SHP77 (cell line): ENCODE measurements at regions not wholly inside any gene's neighbourhood (a gene's known extent, or its start where the extent isn't known, plus 50 kb on each side); places are given as distances from the start of the nearest gene placed in this dataset.
"Not testable (repeated sequence)": the region's sequence is repeated elsewhere in the genome, so short reads cannot be mapped to it uniquely, and the experiment has no call there.

Experiments
- DNase-seq, 2 experiments: peaks; one replicate each; lab custom pipeline; 2025; lab: John Stamatoyannopoulos, UW

DNA sequence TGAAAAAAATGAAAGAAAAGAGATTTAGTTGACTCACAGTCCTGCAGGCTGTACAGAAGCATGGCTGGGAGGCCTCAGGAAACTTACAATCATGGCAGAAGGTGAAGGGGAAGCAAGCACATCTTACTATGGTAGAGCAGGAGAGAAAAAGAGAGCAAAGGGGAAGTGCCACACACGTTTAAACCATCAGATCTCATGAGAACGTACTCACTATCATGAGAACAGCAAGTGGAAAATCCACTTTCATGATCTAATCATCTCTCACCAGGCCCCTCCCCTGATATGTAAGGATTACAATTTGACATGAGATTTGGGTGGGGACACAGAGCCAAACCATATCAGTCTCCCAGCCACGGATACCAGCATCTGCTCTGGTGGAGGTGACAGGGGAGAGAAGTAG, 50.8 kb upstream of the CPOX start:
- no peak for DNase-seq

DNA sequence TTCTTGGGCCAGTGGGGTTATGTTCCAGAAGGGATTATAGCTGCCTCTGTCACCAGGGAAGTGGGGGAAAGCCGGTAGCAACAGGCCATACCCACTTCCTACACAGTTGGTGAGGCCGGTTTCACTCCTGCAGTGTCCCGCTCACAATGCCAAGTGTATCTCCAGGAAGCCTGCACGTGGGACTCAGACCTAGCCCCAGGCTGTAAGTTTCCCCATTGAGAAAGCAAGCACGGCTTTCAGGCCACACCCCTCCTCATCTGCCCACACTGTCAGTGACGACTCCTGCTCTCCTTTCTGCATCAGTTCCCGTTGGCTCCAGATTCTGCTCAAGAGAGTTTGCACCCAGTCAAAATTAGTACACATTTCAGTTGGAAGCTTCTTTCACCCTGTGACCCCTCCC, 51.6 kb upstream of the CPOX start:
- DNase-seq: no peak

DNA sequence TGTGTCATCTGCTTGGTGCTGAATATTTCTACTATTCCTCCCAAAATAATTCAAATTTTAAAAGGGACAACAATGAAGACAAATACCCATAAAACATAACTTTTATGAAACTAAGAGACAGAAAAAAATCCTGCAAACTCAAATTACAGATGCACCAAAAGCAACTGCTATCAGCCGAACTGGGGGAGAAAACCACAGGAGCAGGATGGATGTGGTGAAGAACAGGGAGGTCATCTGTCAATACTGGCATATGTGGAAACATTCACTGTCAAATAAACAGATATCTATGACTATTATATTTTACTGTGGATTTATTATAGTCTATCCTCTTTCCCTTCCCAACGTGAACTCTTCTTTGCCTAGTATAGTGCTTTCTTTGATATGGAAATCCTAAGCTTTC, 53.3 kb upstream of the CPOX start:
- DNase-seq: no peak

DNA sequence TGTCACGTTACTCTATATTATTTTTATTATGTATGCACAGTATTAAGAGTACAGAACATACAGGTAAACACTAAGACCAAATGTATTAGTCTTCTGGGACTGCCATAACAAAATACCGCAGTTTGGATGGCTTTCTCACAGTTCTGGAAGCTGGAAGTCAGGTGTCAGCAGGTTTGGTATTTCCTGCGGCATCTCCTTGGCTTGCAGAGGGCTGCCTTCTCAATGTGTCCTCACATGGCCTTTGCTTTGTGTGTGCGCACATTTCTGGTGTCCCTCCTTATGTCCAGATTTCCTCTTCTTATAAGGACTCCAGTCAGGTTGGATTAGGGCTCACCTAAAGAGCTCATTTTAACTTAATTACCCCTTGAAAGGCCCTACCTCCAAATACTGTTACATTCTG, 53.8 kb upstream of the CPOX start:
- no peak for DNase-seq

DNA sequence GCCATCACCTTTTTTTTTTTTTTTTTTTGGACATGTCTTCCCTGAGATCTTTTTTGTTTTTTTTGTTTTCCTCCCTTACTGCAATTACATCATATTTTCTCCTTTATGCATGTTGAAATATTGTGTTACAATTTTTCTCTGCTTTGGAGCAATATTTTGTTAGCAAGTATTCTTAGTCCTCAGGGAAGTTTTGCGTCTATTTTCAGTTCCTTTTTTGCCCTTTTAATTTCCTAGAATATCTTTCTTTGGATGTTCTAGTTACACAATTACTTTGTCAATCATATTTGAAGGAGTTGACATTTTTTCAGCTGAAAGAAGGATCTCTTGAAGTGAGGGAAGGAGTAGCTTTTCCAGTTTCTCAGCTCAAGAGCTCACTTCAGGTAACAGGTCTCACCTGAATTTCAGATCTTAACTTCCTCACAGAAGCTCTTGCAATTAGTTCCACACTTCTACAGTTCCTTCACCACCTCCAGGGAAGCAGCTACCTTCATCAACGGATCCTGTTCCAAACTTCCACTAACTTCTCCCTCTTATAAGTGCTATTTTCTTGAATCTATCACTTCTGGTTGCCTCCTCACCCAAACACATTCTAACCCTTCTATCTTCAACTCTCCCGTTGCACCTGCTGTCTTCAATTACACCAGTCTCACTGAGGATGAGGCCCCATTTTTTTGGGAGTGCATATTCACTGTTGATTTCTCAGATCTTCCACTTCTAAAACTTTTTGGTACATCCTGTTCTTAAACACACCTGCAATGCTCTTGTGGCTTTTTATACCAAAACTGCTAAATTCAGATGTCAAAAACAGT, 57.8 kb upstream of the CPOX start:
- DNase-seq: no peak

DNA sequence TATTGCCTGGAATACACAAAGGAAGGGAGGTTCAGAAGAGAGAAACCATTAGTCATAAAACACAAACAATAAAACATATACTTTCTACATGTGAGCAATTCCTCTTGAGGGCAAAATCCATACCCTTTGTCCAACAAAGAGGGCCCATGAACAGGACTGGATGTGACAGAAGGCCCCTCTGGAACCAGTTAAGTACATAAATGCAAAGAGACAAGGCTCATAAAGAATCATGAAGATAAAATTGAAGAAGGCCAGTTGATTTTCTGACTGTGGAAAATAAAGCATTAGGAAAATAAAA, 58.3 kb upstream of the CPOX start:
- no peak for DNase-seq

DNA sequence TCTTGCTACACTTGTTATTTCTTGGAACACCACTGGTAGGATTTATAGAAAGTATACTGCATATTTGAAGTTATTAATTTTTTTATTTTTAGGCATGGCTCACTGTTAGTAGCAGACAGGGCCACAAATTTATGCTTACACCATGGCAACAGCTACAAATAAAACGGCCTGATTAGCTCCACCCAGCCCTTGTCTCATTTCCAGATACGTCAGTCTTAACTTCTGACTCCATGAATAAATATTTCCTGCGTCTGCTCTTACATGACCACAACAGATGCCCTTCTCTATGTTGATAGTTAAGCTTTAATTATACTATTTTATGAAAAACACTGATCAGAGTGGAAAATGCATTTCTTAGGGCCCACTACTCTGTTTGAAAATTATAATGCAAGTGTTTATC, 62.3 kb upstream of the CPOX start:
- DNase-seq: no peak

DNA sequence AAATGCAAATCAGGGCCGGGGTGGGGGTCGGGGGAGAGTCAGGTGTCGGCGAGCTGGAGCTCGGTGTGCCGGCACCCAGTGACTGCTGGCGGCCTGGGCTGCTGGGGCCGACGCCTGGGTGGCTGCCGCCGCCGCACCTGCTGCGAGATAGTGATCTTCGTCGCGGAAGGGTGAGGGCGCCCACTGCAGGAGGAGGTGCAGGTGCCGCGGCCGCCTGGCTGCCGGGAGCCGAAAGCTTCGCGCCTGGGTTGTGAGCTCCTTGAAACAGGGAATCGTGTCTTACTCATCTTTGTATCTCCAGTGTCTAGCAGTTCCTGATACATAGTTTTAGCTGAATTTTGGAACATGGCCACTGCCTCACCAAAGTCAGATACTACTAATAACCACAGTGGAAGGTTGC, 64.0 kb upstream of the CPOX start:
- peak in 1 of 2 experiments; percentile 43 for DNase-seq

DNA sequence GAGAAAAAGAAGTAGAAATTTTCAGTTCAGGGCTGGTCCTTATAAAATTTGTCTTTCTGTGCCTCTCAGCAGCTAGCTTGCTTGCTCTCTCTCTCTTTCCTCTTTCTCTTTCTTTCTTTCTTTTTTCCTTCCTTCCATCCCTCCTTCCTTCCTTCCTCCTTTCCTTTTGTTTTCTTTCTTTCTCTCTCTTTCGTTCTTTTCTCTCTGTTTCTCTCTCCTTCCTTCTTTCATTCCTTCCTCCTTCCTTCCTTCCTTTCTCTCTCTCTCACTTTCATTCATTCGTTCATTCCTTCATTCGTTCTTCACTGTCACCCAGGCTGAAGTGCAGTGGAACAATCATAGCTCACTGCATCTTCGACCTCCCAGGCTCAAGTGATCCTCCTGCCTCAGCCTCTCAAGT, 69.3 kb upstream of the CPOX start:
- no peak for DNase-seq

DNA sequence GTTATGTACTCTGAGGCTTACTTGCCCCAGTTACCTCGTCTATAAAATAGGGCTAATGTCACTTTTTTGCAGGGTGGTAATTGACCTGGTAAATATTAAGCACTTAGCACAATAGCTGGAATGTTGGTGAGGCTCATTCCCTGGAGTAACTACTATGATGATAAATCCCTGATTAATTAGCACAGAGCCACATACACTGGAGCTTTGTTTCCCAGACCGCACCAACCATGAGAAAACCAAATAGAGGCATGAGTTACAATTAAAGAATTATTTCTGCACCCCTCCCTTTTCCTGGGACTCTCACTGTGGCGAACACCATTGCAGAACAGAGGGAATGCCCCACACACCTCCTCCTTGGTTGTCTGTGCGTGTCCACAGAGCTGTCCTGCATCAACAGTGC, 76.6 kb upstream of the CPOX start:
- no peak for DNase-seq

DNA sequence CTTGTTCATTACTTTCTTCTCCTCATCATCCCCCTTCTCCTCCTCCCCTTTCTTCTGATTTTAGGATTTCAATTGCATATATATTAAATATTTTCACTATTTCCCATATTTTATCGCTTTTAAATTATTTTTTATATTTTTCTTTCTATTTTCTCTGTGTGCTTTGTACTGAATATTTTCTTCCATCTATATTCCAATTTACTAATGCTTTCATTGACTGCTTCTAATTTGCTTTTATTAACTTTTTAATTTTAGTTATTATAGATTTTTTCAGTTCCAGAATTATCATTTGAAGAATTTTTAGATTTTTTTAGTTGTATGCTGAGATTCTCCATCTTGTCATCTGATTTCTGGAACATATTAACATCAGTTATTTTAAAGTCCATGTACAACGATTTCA, 83.2 kb upstream of the ST3GAL6 start:
- no peak for DNase-seq

DNA sequence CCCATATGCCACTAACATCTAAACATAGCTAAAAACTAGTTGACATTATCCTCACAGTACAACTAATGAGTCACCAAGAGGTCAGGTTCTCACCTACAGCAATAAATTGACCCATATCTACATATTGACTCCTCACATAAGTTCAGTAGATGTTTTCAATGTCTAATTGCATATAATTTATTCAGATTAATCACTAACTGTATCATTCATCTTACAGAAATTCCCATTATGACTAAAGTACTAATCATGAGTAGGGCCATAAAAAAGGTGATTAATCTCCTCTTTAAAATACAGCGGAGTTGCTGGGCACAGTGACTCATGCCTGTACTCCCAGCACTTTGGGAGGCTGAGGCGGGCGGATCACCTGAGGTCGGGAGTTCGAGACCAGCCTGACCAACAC, 82.4 kb upstream of the ST3GAL6 start:
- DNase-seq: no peak

DNA sequence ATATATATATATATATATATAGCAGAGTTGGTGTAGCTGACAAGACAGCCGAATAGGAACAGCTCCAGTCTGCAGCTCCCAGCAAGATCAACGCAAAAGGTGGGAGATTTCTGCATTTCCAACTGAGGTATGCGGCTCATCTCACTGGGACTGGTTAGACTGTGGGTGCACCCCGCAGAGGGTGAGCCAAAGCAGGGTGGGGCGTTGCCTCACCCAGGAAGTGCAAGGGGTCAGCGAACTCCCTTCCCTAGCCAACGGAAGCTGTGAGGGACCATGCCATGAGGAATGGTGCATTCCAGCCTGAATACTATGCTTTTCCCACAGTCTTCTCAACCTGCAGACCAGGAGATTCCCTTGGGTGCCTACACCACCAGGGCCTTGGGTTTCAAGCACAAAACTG, 81.7 kb upstream of the ST3GAL6 start:
- DNase-seq: no peak

DNA sequence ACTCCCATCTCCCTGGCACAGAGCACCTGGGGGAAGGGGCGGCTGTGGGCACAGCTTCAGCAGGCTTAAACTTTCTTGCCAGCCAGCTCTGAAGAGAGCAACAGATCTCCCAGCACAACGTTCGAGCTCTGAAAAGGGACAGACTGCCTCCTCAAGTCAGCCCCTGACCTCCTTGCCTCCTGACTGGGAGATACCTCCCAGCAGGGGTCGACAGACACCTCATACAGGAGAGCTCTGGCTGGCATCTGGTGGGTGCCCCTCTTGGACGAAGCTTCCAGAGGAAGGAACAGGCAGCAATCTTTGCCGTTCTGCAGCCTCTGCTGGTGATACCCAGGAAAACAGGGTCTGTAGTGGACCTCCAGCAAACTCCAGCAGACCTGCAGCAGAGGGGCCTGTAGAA, 80.7 kb upstream of the ST3GAL6 start:
- DNase-seq: not testable (repeated sequence)

DNA sequence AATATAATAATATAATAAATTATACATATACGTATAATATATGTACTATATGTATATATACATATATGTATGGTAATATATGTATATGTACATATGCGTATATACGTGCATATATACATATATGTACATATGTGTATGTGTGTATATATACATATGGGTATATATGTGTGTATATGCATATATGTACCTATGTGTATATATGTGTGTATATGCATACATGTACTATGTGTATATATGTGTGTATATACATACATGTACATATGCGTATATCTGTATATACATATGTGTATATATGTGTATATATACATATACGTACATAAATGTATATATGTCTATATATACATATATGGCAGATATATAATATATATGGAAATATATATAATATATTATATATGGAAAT, 74.8 kb upstream of the ST3GAL6 start:
- DNase-seq: no peak

DNA sequence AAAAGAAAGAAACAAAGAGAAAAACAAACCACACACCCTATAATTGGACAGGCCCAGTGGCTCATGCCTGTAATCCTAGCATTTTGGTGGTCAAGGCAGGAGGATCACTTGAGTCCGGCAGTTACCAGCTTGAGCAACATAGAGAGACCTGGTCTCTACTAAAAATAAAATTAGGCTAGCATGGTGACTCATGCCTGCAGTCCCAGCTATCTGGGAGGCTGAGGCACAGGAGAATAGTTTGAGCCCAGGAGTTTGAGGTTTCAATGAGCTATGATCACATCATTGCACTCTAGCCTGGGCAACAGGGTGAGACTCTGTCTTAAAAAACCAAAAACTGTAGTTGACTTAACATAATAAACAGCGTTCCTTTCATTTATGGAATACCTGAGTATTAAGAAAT, 72.3 kb upstream of the ST3GAL6 start:
- no peak for DNase-seq

DNA sequence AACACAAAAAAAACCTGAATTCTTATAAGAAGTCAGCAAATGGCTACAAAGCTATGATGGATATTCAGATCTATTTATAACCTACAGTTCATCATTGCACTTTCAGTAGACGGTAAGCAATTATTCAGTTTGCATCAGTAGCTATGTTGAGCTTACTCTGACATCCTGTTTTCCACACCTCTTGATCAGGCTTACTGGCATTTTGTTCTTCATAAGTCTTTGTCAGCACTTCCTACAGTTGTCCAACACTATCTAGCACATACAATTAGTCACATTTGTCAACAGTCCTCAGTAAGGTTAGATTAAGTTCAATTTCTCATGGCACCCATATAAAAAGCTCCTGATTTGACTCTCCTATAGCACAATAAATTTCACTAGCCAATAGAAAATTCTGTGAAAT, 71.2 kb upstream of the ST3GAL6 start:
- DNase-seq: no peak

DNA sequence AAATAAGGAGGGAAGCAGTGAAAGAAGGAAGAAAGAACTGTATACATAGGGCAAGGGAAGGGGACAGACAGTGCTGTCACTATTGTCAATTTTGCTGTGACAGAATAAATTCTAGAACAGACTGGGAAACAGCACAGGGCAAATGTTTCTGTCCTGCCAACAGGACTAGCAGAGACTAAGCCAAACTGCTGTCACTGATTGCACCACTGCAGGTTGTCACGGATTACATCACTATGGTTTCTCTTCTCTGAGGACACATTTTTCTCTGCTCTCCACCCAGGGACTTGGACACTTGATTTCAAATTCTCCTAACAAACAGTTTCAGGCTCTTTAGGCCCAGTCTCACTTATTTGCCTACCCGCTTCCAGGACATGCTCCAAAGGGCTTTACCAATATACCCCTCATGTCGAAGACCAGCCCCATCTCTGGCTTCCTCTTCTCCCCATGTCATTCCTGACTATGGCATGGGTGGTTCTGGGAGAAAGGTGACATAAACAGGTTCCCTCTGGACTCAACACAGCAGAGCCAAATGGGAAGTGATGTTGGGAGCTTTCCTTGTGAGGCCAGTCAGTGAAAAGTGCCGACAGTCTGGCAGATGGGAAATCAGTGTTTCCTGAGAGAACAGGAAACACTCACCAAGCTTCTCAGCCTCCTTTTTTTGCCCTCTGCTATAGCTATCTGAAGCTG, 70.2 kb upstream of the ST3GAL6 start:
- no peak for DNase-seq

DNA sequence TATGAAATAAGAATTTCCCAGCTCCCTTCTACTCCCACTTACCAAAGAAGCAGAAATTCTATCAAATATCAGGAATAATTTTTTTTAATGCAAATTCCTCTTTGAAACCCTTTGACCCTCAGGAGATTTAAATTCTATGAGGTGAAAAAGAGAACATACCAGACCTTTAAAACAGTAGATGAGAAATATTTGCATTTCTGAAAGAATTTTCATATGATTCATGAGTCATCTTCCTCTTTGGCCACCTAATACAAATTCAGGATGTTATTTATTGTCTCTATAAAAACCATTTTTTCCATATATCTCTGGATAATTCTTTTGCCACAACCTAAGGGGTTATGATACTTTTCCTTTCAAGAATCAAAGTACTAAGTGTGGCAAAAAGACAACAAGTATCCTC, 67.3 kb upstream of the ST3GAL6 start:
- no peak for DNase-seq

DNA sequence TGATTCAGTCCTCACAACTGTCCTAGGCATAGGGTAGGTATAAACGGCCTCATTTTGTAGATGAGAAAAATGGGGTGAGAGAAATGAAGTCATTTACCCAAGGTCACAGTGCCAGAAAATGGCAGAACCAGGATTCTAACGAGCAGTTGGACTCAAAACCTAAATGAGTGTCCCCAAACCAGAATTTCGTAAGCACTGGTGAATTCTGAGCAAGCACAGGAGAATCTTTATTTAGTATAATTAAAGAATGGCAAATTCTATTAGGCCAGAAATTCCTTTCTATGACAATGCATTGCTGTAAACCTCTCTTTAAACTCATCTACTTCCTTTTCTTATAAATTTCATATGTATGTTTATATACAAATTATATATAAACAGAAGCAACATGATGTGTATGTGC, 66.8 kb upstream of the ST3GAL6 start:
- DNase-seq: not testable (repeated sequence)

DNA sequence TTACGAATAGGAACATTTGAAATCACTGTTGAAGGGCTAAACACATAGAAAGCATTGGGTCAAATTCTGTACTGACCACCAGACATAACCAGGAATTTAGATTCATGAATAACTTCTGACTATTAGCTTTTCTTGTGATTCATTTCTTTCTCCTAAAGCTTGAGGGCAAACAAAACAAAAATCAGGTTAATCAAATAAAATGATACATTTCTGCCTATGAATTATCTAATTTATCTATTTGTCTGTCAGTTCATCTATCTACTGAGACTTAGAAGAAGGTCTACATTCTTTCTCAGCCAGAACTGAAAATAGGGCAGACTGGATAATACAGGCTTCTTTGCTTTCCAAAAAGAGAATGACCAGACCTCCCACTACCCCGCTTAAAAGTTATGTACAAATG, 65.9 kb upstream of the ST3GAL6 start:
- no peak for DNase-seq

DNA sequence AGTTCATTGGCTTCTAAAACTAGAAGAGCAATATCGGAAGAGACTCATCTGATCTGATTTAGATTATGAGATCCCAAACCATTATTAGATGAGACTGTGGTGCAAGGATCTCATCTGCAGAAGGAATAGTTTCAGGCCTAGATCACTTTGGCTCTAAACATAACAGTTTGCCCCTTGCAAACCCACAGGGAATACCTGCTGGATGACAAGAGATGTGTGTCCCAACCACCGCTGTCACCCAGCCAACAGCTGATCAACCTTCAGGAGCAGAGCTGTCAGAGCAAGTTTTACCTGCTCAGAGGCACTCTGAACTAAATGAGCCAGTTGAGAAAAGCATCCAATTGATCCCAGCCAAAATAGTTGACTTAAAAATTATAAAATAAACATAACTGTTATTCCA, 64.0 kb upstream of the ST3GAL6 start:
- no peak for DNase-seq

DNA sequence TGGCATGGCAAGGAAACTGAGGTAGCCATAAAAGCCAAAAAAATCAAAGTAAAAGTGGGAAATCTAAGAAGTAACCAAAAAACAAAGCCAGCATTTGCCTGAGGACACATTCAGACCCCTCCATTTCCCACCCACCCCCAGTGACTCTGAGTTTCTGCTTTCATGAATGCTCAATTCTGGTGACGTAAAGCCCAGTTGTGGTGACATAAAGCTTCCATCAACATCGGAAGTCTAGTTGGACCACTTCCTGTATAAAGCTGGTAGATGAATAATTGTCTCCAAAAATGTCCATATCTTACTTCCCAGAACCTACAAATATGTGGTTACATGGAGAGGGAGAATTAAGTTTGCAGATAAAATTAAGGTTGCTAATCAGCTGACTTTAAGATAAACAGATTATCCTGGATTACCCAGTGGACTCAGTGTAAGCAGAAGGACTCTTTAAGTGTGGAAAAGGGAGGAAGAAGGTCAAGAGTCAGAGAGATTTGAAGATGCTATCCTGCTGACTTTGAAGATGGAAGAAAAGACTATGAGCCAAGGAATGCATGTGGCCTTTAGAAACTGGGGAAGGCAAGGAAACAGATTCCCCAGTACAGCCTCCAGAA, 62.0 kb upstream of the ST3GAL6 start:
- DNase-seq: no peak

DNA sequence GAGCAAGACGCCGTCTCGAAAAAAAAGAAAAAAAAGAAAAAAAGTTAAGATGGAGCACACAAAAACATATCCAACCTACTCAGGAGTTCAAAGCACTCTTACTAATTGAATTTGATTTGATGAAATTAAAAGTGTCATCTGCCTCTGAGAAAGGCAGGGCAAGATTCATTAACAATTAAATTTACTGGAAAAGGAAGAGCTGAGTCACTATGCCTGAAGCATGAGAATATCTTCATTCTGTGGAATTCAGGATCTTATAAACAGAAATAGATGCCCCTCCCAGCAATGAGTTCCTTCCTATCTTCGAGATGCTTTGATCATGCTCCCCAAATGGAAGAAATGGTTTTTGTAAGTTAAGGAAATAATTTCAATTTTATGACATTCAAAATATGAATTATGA, 61.0 kb upstream of the ST3GAL6 start:
- no peak for DNase-seq
